Psoas muscle (tissue), 7 donors: ENCODE measurements at regions not wholly inside any gene's neighbourhood (a gene's known extent, or its start where the extent isn't known, plus 50 kb on each side); places are given as distances from the start of the nearest gene placed in this dataset.
A peak's percentile ranks its signal among the peaks of the same experiment; 100 is the strongest.

Experiments used
- ATAC-seq, 4 donors: fragments of 200-7000 bp; cut with Tn5 transposase; one replicate each; pipeline ENCODE4 v1.9.1; 2020; ENCODE audit warnings: moderate library complexity in 3 of 4, mild to moderate bottlenecking in 2 of 4
- DNase-seq, 2 donors: peaks; one replicate each; pipeline ENCODE4 v3.0.0-alpha.2; 2020
- H3K27ac ChIP-seq: fragments of 200-600 bp; one replicate; pipeline ENCODE4 v1.8.0; 2022
- H3K27me3 ChIP-seq, 3 donors: fragments of 200-600 bp in 1 of 3; one replicate each; pipeline versions ENCODE4 v1.6.1 to v1.8.0; 2013 to 2022; ENCODE audit warnings: low read length in 2 of 3, mild to moderate bottlenecking in 2 of 3, moderate library complexity in 1 of 3; ENCODE audit not compliant: insufficient read depth in 3 of 3
- H3K36me3 ChIP-seq, 2 donors: fragments of 200-600 bp in 1 of 2; one replicate each; pipeline versions ENCODE4 v1.6.1 to v1.8.0; 2013 to 2022; ENCODE audit warnings: low read depth in 1 of 2, mild to moderate bottlenecking in 1 of 2, moderate library complexity in 1 of 2; ENCODE audit not compliant: insufficient read depth in 1 of 2
- H3K4me1 ChIP-seq: fragments of 200-600 bp; one replicate; pipeline ENCODE4 v1.8.0; 2022
- H3K4me3 ChIP-seq: fragments of 200-600 bp; one replicate; pipeline ENCODE4 v1.8.0; 2022; ENCODE audit warnings: mild to moderate bottlenecking
- H3K9me3 ChIP-seq: fragments of 200-600 bp; one replicate; pipeline ENCODE4 v1.8.0; 2022
- WGBS, 3 donors: extraction: QIAGEN DNeasy Blood & Tissue Kit; methylation state at CpG; one replicate each; pipeline versions ENCODE4 v1.1.6 to v1.1.7; 2013; 5-methylcytosine and 5-hydroxymethylcytosine counted together
- intact Hi-C, 2 donors: fragments of 100-400 bp; cut with DNase I; formaldehyde crosslinking; loops; one replicate each; pipeline versions ENCODE4 v1.11.0 to v1.14.2; 2022
- TF ChIP-seq, protein P1 (sequence below): fragments of 200-600 bp; IDR thresholded peaks from one replicate; pipeline ENCODE4 v1.8.0; 2022; ENCODE audit warnings: antibody characterized with exemption
- donor health status: healthy with polysubstance abuse.
- donor health status: DM: no; HTN: no; CAD: no; lungs with moderate emphysema.
- donor health status: Bipolar disorder and iron deficiency.
- donor health status: healthy.
- donor health status: DM: yes; HTN: yes; CAD: no.
- donor health status: DM: no; HTN: no; CAD: no.
- donor health status: DM: yes; HTN: yes; CAD: no.

GRCh38 chr1:55286856-55287602 lies 71.9 kb upstream of the USP24 start:
- DNase-seq: no peak
- TF ChIP-seq, protein P1, sequence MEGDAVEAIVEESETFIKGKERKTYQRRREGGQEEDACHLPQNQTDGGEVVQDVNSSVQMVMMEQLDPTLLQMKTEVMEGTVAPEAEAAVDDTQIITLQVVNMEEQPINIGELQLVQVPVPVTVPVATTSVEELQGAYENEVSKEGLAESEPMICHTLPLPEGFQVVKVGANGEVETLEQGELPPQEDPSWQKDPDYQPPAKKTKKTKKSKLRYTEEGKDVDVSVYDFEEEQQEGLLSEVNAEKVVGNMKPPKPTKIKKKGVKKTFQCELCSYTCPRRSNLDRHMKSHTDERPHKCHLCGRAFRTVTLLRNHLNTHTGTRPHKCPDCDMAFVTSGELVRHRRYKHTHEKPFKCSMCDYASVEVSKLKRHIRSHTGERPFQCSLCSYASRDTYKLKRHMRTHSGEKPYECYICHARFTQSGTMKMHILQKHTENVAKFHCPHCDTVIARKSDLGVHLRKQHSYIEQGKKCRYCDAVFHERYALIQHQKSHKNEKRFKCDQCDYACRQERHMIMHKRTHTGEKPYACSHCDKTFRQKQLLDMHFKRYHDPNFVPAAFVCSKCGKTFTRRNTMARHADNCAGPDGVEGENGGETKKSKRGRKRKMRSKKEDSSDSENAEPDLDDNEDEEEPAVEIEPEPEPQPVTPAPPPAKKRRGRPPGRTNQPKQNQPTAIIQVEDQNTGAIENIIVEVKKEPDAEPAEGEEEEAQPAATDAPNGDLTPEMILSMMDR: no peak
- Histone ChIP-seq H3K27ac (no peak overlapping the region), H3K9me3 (no peaks in the 10 kb centered on the region), H3K4me1 (no peaks in the 10 kb centered on the region), H3K4me3 (no peak overlapping the region), H3K27me3 (no peaks in the 10 kb centered on the region), H3K36me3 (no peaks in the 10 kb centered on the region)
- WGBS, 3 donors: 66 to 80% (median 71%) methylated on average over 5 of the region's 5 CpGs
- no peak for ATAC-seq
- intact Hi-C loops: loop anchor here (5.0 to 10.0 kb wide), 4 partner anchors 50 to 1538 kb away; partner anchors contain the start of gene FYB2 (in 1 of the 2)

GRCh38 chr1:55285834-55286233 lies 70.7 kb upstream of the USP24 start:
- DNase-seq (no peak), ATAC-seq (no peak)
- TF ChIP-seq, protein P1: no peak
- 92 to 96% (median 95%) methylated on average over 2 of the region's 2 CpGs for WGBS, 3 donors
- intact Hi-C loops: loop anchor here (2.0 to 10.0 kb wide), 6 partner anchors 51 to 1539 kb away; partner anchors contain the start of gene FYB2 (in 1 of the 2)
- H3K9me3 ChIP-seq: no peaks in the 10 kb centered on the region
- no peak overlapping the region for H3K4me3 ChIP-seq
- no peaks in the 10 kb centered on the region for H3K27me3 ChIP-seq
- H3K4me1 ChIP-seq: no peaks in the 10 kb centered on the region
- no peaks in the 10 kb centered on the region for H3K36me3 ChIP-seq
- no peak overlapping the region for H3K27ac ChIP-seq

- H3K27me3 ChIP-seq: no peaks in the 10 kb centered on the region
- H3K27ac ChIP-seq: no peak overlapping the region
- H3K9me3 ChIP-seq: no peaks in the 10 kb centered on the region
- 20 to 25% (median 23%) methylated on average over 4 of the region's 4 CpGs for WGBS, 3 donors
- DNase-seq (no peak), ATAC-seq (peak; percentile 65 to 84 (median 74))
- no peak overlapping the region for H3K4me3 ChIP-seq
- no peaks in the 10 kb centered on the region for H3K36me3 ChIP-seq
- intact Hi-C loops: loop anchor here (2.0 to 10.0 kb wide), 6 partner anchors 52 to 1540 kb away; partner anchors contain the start of gene FYB2 (in 1 of the 2)
- TF ChIP-seq, protein P1: peak; percentile 64
- no peaks in the 10 kb centered on the region for H3K4me1 ChIP-seq
Observed at GRCh38 chr1:55284856-55285255, 69.7 kb upstream of the USP24 start.

- intact Hi-C loops: loop anchor here (10.0 kb wide), 2 partner anchors 1533 to 1543 kb away; partner anchors contain the start of gene FYB2 (in 1 of the 2)
Observed at GRCh38 chr1:55282058-55282457, 66.9 kb upstream of the USP24 start.

More at GRCh38 chr1:55282058-55282457, 66.9 kb upstream of the USP24 start:
- Histone ChIP-seq H3K9me3 (no peaks in the 10 kb centered on the region), H3K36me3 (no peaks in the 10 kb centered on the region), H3K4me1 (peaks cover 2% of the 10 kb centered on the region), H3K4me3 (no peak overlapping the region), H3K27me3 (no peaks in the 10 kb centered on the region), H3K27ac (no peak overlapping the region)
- DNase-seq (no peak), ATAC-seq (no peak)
- WGBS, 3 donors: 58 to 91% (median 87%) methylated on average over 1 of the region's 1 CpG
- TF ChIP-seq, protein P1: no peak
